ENCODE measurements at regions not wholly inside any gene's neighbourhood (a gene's known extent, or its start where the extent isn't known, plus 50 kb on each side); places are given as distances from the start of the nearest gene placed in this dataset.

GRCh38 chr18:55706898-55707297, 118.9 kb upstream of the TCF4 start:
- no peak for TF ChIP-seq CTCF (IDR thresholded peaks at IDR 0.05; ENCODE audit: unreplicated experiment)
- peaks cover 6% of the 10 kb centered on the region for H3K36me3 Mint-ChIP-seq (ENCODE audit: insufficient read depth)
- H3K27me3 Mint-ChIP-seq, result no peaks in the 10 kb centered on the region
- H3K4me3 Mint-ChIP-seq (ENCODE audit: low read depth), result no peak overlapping the region
- no peak overlapping the region for H3K27ac Mint-ChIP-seq
- peaks cover 12% of the 10 kb centered on the region for H3K9me3 Mint-ChIP-seq (ENCODE audit: low read depth)
- DNase-seq (ENCODE audit: low spot score, unreplicated experiment), result no peak
- no peaks in the 10 kb centered on the region for H3K4me1 Mint-ChIP-seq (ENCODE audit: low read depth)

GRCh38 chr18:55699233-55699765, 111.3 kb upstream of the TCF4 start:
- Mint-ChIP-seq H3K4me3 (ENCODE audit: low read depth) (no peak overlapping the region), H3K4me1 (ENCODE audit: low read depth) (no peaks in the 10 kb centered on the region), H3K36me3 (ENCODE audit: insufficient read depth) (peaks cover 7% of the 10 kb centered on the region), H3K27me3 (peaks cover 21% of the 10 kb centered on the region), H3K27ac (no peak overlapping the region), H3K9me3 (ENCODE audit: low read depth) (peaks cover 13% of the 10 kb centered on the region)
- TF ChIP-seq CTCF (IDR thresholded peaks at IDR 0.05; ENCODE audit: unreplicated experiment), result no peak
- DNase-seq (ENCODE audit: low spot score, unreplicated experiment), result no peak

GRCh38 chr18:55696811-55697210, 108.8 kb upstream of the TCF4 start:
- no peaks in the 10 kb centered on the region for H3K4me1 Mint-ChIP-seq (ENCODE audit: low read depth)
- no peak for DNase-seq (ENCODE audit: low spot score, unreplicated experiment)
- peaks cover under 1% of the 10 kb centered on the region for H3K36me3 Mint-ChIP-seq (ENCODE audit: insufficient read depth)
- H3K27me3 Mint-ChIP-seq, result peaks cover 30% of the 10 kb centered on the region
- no peak for TF ChIP-seq CTCF (IDR thresholded peaks at IDR 0.05; ENCODE audit: unreplicated experiment)
- H3K27ac Mint-ChIP-seq, result no peak overlapping the region
- no peak overlapping the region for H3K4me3 Mint-ChIP-seq (ENCODE audit: low read depth)
- peaks cover 4% of the 10 kb centered on the region for H3K9me3 Mint-ChIP-seq (ENCODE audit: low read depth)

GRCh38 chr18:55695091-55695490, 107.1 kb upstream of the TCF4 start:
- peaks cover 2% of the 10 kb centered on the region for H3K9me3 Mint-ChIP-seq (ENCODE audit: low read depth)
- H3K27ac Mint-ChIP-seq, result no peak overlapping the region
- H3K4me3 Mint-ChIP-seq (ENCODE audit: low read depth), result no peak overlapping the region
- DNase-seq (ENCODE audit: low spot score, unreplicated experiment), result no peak
- peaks cover 40% of the 10 kb centered on the region for H3K27me3 Mint-ChIP-seq
- no peaks in the 10 kb centered on the region for H3K36me3 Mint-ChIP-seq (ENCODE audit: insufficient read depth)
- no peak for TF ChIP-seq CTCF (IDR thresholded peaks at IDR 0.05; ENCODE audit: unreplicated experiment)
- no peaks in the 10 kb centered on the region for H3K4me1 Mint-ChIP-seq (ENCODE audit: low read depth)

GRCh38 chr18:55694291-55694690, 106.3 kb upstream of the TCF4 start:
- H3K27me3 Mint-ChIP-seq, result peaks cover 44% of the 10 kb centered on the region
- no peak for TF ChIP-seq CTCF (IDR thresholded peaks at IDR 0.05; ENCODE audit: unreplicated experiment)
- no peak for DNase-seq (ENCODE audit: low spot score, unreplicated experiment)
- no peak overlapping the region for H3K27ac Mint-ChIP-seq
- no peaks in the 10 kb centered on the region for H3K36me3 Mint-ChIP-seq (ENCODE audit: insufficient read depth)
- no peak overlapping the region for H3K4me3 Mint-ChIP-seq (ENCODE audit: low read depth)
- H3K4me1 Mint-ChIP-seq (ENCODE audit: low read depth), result no peaks in the 10 kb centered on the region
- H3K9me3 Mint-ChIP-seq (ENCODE audit: low read depth), result peaks cover 2% of the 10 kb centered on the region

Data from progenitor cell of endocrine pancreas (in vitro differentiated cells).